CD14-positive monocyte (primary cell): ENCODE measurements at regions not wholly inside any gene's neighbourhood (a gene's known extent, or its start where the extent isn't known, plus 50 kb on each side); places are given as distances from the start of the nearest gene placed in this dataset.
"Not testable (repeated sequence)": the region's sequence is repeated elsewhere in the genome, so short reads cannot be mapped to it uniquely, and the experiment has no call there.

Experiments
- DNase-seq, 3 donors: peaks; one replicate each; pipeline ENCODE4 v3.0.0-alpha.2; 2011 to 2022
- H2AFZ ChIP-seq: 2 replicates; pipeline ENCODE4 v1.6.0; 2012; ENCODE audit warnings: mild to moderate bottlenecking, low read depth, low read length, inconsistent platforms; ENCODE audit not compliant: insufficient read depth, poor library complexity, severe bottlenecking
- H3K27ac ChIP-seq, 2 donors: 1 replicate in 1 of 2; 2 replicates in 1 of 2; pipeline ENCODE4 v1.5.1; 2012 to 2013; ENCODE audit warnings: low read length in 2 of 2, control low read depth in 1 of 2, inconsistent platforms in 1 of 2, low read depth in 1 of 2, mild to moderate bottlenecking in 1 of 2
- H3K27me3 ChIP-seq, 2 donors: one replicate each; pipeline versions ENCODE4 v1.6.0 to v1.6.1; 2011 to 2013; ENCODE audit warnings: low read length in 2 of 2; ENCODE audit not compliant: control insufficient read depth in 2 of 2, insufficient read depth in 2 of 2
- H3K36me3 ChIP-seq, 2 donors: replicated peaks in 1 of 2; 1 replicate in 1 of 2; 2 replicates in 1 of 2; pipeline versions ENCODE4 v1.5.1 to v1.6.1; 2012 to 2013; ENCODE audit warnings: low read length in 2 of 2, control low read depth in 1 of 2, inconsistent platforms in 1 of 2, mild to moderate bottlenecking in 1 of 2; ENCODE audit not compliant: insufficient read depth in 2 of 2, control insufficient read depth in 1 of 2
- H3K4me1 ChIP-seq, 2 donors: 1 replicate in 1 of 2; 2 replicates in 1 of 2; pipeline versions ENCODE4 v1.5.1 to v1.6.1; 2012 to 2013; ENCODE audit warnings: low read length in 2 of 2, control low read depth in 1 of 2, inconsistent platforms in 1 of 2, mild to moderate bottlenecking in 1 of 2, moderate library complexity in 1 of 2; ENCODE audit not compliant: insufficient read depth in 2 of 2, control insufficient read depth in 1 of 2
- H3K4me2 ChIP-seq: replicated peaks from 2 replicates; pipeline ENCODE3; 2012; ENCODE audit warnings: low read length, moderate library complexity, mild to moderate bottlenecking; ENCODE audit not compliant: poor library complexity, severe bottlenecking; ENCODE audit errors: extremely low read depth
- H3K4me3 ChIP-seq, 3 experiments: fragments of 200-600 bp in 1 of 3; sonication (generic) in 1 of 3; replicated peaks in 1 of 3; 1 replicate in 2 of 3; 2 replicates in 1 of 3; pipeline ENCODE4 v1.5.1; 2011 to 2013; ENCODE audit warnings: low read length in 3 of 3, mild to moderate bottlenecking in 3 of 3, control low read depth in 2 of 3, low read depth in 2 of 3, inconsistent platforms in 1 of 3, moderate library complexity in 1 of 3
- H3K79me2 ChIP-seq: 2 replicates; pipeline ENCODE4 v1.6.0; 2012; ENCODE audit warnings: mild to moderate bottlenecking, control low read depth, inconsistent platforms, low read length, moderate library complexity; ENCODE audit not compliant: insufficient read depth
- H3K9ac ChIP-seq: 2 replicates; pipeline ENCODE4 v1.6.0; 2017; ENCODE audit warnings: low read length, mild to moderate bottlenecking; ENCODE audit not compliant: insufficient read depth, poor library complexity, severe bottlenecking
- H3K9me3 ChIP-seq, 2 donors: replicated peaks in 1 of 2; 1 replicate in 1 of 2; 2 replicates in 1 of 2; pipeline versions ENCODE4 v1.5.1 to v1.6.1; 2012 to 2013; ENCODE audit warnings: low read length in 2 of 2, control low read depth in 1 of 2; ENCODE audit not compliant: control insufficient read depth in 1 of 2, insufficient read depth in 1 of 2
- H4K20me1 ChIP-seq: 2 replicates; pipeline ENCODE4 v1.6.0; 2012; ENCODE audit warnings: mild to moderate bottlenecking, low read length, control low read depth, moderate library complexity; ENCODE audit not compliant: insufficient read depth
- H3K27ac Mint-ChIP-seq, 7 donors: one replicate each; pipeline ENCODE4 v1.8.0; 2020; ENCODE audit warnings: mild to moderate bottlenecking in 7 of 7, mixed read lengths in 7 of 7, moderate library complexity in 6 of 7, inconsistent platforms in 2 of 7
- H3K27me3 Mint-ChIP-seq, 3 donors: one replicate each; pipeline ENCODE4 v1.8.0; 2021 to 2022; ENCODE audit warnings: low read depth in 3 of 3, mild to moderate bottlenecking in 3 of 3, mixed read lengths in 3 of 3, moderate library complexity in 3 of 3, inconsistent platforms in 1 of 3
- H3K36me3 Mint-ChIP-seq, 2 donors: one replicate each; pipeline ENCODE4 v1.8.0; 2020; ENCODE audit warnings: mixed read lengths in 2 of 2, inconsistent platforms in 1 of 2, mild to moderate bottlenecking in 1 of 2
- H3K4me1 Mint-ChIP-seq: one replicate; pipeline ENCODE4 v1.8.0; 2020; ENCODE audit warnings: mild to moderate bottlenecking, mixed read lengths
- H3K4me3 Mint-ChIP-seq, 2 donors: one replicate each; pipeline ENCODE4 v1.8.0; 2020; ENCODE audit warnings: mild to moderate bottlenecking in 2 of 2, mixed read lengths in 2 of 2, moderate library complexity in 1 of 2
- H3K9me3 Mint-ChIP-seq, 7 donors: one replicate each; pipeline ENCODE4 v1.8.0; 2020 to 2022; ENCODE audit warnings: mixed read lengths in 7 of 7, mild to moderate bottlenecking in 6 of 7, moderate library complexity in 6 of 7, inconsistent platforms in 2 of 7
- WGBS: methylation state at CpG from one replicate; pipeline ENCODE4 v1.1.5; 2013; ENCODE audit warnings: missing lambda C conversion rate; ENCODE audit not compliant: insufficient coverage; 5-methylcytosine and 5-hydroxymethylcytosine counted together
- intact Hi-C, 2 donors: fragments of 100-400 bp; cut with micrococcal nuclease; formaldehyde crosslinking; loops; one replicate each; pipeline versions ENCODE4 v1.15.0 to v1.15.1; 2023
- TF ChIP-seq, protein P1 (sequence below): fragments of 200-600 bp; IDR thresholded peaks from one replicate; pipeline ENCODE4 v1.8.0; 2022; ENCODE audit warnings: antibody characterized with exemption, mild to moderate bottlenecking

DNA sequence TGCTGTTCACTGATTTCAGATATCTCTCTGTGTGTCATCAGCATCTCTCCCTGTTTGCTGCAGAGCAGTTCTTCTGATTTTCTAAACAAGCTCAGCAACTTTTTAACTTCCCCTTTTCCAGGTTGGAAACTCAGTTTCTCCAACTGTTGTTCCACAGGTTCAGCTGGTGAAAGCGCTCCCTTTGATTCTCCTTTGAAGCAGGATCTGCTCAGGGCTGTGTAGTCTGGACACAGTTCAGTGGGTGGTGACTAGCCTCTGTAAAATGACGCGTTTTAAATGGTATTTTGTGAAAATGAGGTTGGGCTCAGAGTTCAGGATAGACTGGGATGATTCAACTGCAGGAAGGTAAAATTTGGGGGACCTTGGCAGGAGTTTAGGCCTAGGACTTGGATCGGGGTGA is 106.3 kb downstream of the TRIM43 start:
- Mint-ChIP-seq H3K9me3 (peaks cover 0 to 2% (median 0%) of the 10 kb centered on the region in 7 donors), H3K27ac (no peak overlapping the region), H3K4me1 (peaks cover 5% of the 10 kb centered on the region), H3K4me3 (no peak overlapping the region), H3K36me3 (no peaks in the 10 kb centered on the region), H3K27me3 (peaks cover 3 to 15% (median 5%) of the 10 kb centered on the region in 3 donors)
- no peaks in the 10 kb centered on the region for H3K79me2 ChIP-seq
- DNase-seq: no peak
- TF ChIP-seq, protein P1, sequence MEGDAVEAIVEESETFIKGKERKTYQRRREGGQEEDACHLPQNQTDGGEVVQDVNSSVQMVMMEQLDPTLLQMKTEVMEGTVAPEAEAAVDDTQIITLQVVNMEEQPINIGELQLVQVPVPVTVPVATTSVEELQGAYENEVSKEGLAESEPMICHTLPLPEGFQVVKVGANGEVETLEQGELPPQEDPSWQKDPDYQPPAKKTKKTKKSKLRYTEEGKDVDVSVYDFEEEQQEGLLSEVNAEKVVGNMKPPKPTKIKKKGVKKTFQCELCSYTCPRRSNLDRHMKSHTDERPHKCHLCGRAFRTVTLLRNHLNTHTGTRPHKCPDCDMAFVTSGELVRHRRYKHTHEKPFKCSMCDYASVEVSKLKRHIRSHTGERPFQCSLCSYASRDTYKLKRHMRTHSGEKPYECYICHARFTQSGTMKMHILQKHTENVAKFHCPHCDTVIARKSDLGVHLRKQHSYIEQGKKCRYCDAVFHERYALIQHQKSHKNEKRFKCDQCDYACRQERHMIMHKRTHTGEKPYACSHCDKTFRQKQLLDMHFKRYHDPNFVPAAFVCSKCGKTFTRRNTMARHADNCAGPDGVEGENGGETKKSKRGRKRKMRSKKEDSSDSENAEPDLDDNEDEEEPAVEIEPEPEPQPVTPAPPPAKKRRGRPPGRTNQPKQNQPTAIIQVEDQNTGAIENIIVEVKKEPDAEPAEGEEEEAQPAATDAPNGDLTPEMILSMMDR: no peak
- intact Hi-C loops: no loop called here
- no peak overlapping the region for H2AFZ ChIP-seq
- no peak overlapping the region for H3K4me2 ChIP-seq
- H3K36me3 ChIP-seq: no peaks in the 10 kb centered on the region
- WGBS: 89% methylated on average over 4 of the region's 4 CpGs
- no peaks in the 10 kb centered on the region for H3K4me1 ChIP-seq
- no peaks in the 10 kb centered on the region for H4K20me1 ChIP-seq
- no peaks in the 10 kb centered on the region for H3K27me3 ChIP-seq
- H3K27ac ChIP-seq: no peak overlapping the region
- no peaks in the 10 kb centered on the region for H3K9me3 ChIP-seq
- no peak overlapping the region for H3K9ac ChIP-seq
- H3K4me3 ChIP-seq: no peak overlapping the region

DNA sequence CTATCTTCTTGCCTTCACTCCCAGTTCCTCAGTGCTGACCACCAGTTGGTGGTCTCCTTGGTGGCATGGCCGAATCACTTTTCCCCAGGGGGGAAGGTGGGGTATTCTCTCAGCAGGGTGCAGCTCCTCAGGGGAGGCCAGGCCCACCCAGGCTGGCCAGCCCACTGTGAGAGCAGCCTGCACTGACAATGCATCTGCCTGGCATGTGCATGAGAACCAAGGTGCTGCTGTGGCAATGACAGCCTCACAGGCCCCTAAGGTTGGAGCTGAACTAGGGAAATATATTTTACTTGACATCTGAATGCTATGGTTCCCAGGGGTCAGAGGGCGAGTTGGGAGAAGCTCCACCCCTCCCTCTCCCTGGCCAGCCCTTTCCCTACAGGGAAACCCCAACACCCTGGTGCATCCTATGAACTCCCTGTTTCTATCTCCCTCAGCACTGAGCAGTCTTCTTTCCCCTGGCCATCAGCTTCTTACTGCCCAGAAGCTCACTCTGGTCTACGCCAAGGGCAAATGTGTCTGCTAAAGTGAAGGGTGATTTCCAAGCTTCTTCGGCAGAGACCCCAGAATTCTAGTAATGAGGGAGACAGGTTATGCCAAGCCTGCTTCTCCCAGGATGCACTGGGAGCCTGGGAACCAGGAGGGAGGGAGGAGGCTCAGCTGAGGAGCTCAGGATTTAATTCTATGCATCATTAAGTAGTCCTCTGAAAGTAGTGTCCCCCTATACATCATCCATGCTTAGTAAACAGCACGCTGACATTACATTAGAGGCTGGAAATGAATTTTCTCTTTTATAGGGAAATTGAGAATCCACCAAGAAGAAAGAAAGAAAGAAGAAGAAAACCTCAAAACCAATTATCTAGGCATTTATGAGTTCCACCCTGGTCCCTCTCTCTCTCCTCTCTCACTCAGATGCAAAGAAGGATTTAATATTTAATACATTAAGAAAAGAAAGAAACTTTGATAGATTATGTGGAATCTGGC is 107.7 kb downstream of the TRIM43 start:
- H3K36me3 Mint-ChIP-seq, H3K4me1 ChIP-seq, H3K4me3 ChIP-seq, H3K27ac Mint-ChIP-seq, DNase-seq, H3K4me3 Mint-ChIP-seq, H3K9me3 ChIP-seq, intact Hi-C loops, H3K27me3 ChIP-seq, H3K4me1 Mint-ChIP-seq, H4K20me1 ChIP-seq, H3K9me3 Mint-ChIP-seq, H2AFZ ChIP-seq, H3K4me2 ChIP-seq, H3K36me3 ChIP-seq, H3K27ac ChIP-seq, H3K9ac ChIP-seq, H3K79me2 ChIP-seq: not testable (repeated sequence)
- H3K27me3 Mint-ChIP-seq: peaks cover 3 to 15% (median 5%) of the 10 kb centered on the region in 3 donors
- WGBS: 90% methylated on average over 2 of the region's 5 CpGs
